NCI-H1930 (cell line): ENCODE measurements at regions not wholly inside any gene's neighbourhood (a gene's known extent, or its start where the extent isn't known, plus 50 kb on each side); places are given as distances from the start of the nearest gene placed in this dataset.
A peak's percentile ranks its signal among the peaks of the same experiment; 100 is the strongest.

Source experiments
- DNase-seq, 2 experiments: peaks; one replicate each; lab custom pipeline; 2025; lab: John Stamatoyannopoulos, UW

- DNase-seq = no peak
Measured at GRCh38 chr2:234594715-234595114, 97.8 kb upstream of the ARL4C start.

GRCh38 chr2:234593636-234594035 is 96.8 kb upstream of the ARL4C start:
- DNase-seq = no peak

- no peak for DNase-seq
Measured at GRCh38 chr2:234592541-234592940, 95.7 kb upstream of the ARL4C start.

GRCh38 chr2:234590076-234590475 is 93.2 kb upstream of the ARL4C start:
- DNase-seq = no peak

GRCh38 chr2:234588054-234588430 is 91.2 kb upstream of the ARL4C start:
- DNase-seq = no peak

GRCh38 chr2:234587341-234588053 is 90.6 kb upstream of the ARL4C start:
- DNase-seq = no peak

GRCh38 chr2:234583331-234583730 is 86.5 kb upstream of the ARL4C start:
- no peak for DNase-seq

- no peak for DNase-seq
Measured at GRCh38 chr2:234580686-234581085, 83.8 kb upstream of the ARL4C start.

GRCh38 chr2:234579231-234579962 is 82.5 kb upstream of the ARL4C start:
- DNase-seq = no peak

- no peak for DNase-seq
Measured at GRCh38 chr2:234578389-234578788, 81.5 kb upstream of the ARL4C start.

GRCh38 chr2:234577191-234577590 is 80.3 kb upstream of the ARL4C start:
- no peak for DNase-seq

- DNase-seq = no peak
Measured at GRCh38 chr2:234571620-234572407, 74.9 kb upstream of the ARL4C start.

- no peak for DNase-seq
Measured at GRCh38 chr2:234570476-234570875, 73.6 kb upstream of the ARL4C start.

- no peak for DNase-seq
Measured at GRCh38 chr2:234569776-234570430, 73.0 kb upstream of the ARL4C start.

GRCh38 chr2:234566622-234567021 is 69.7 kb upstream of the ARL4C start:
- no peak for DNase-seq

- no peak for DNase-seq
Measured at GRCh38 chr2:234565842-234566619, 69.2 kb upstream of the ARL4C start.

GRCh38 chr2:234565201-234565600 is 68.3 kb upstream of the ARL4C start:
- DNase-seq = no peak

GRCh38 chr2:234564699-234565098 is 67.8 kb upstream of the ARL4C start:
- peak in 1 of 2 experiments; percentile 20 for DNase-seq

GRCh38 chr2:234559609-234560008 is 62.7 kb upstream of the ARL4C start:
- DNase-seq = no peak

GRCh38 chr2:234558642-234559041 is 61.8 kb upstream of the ARL4C start:
- no peak for DNase-seq

- DNase-seq = no peak
Measured at GRCh38 chr2:234556848-234557573, 60.1 kb upstream of the ARL4C start.
